ENCODE measurements at regions not wholly inside any gene's neighbourhood (a gene's known extent, or its start where the extent isn't known, plus 50 kb on each side); places are given as distances from the start of the nearest gene placed in this dataset.

DNA sequence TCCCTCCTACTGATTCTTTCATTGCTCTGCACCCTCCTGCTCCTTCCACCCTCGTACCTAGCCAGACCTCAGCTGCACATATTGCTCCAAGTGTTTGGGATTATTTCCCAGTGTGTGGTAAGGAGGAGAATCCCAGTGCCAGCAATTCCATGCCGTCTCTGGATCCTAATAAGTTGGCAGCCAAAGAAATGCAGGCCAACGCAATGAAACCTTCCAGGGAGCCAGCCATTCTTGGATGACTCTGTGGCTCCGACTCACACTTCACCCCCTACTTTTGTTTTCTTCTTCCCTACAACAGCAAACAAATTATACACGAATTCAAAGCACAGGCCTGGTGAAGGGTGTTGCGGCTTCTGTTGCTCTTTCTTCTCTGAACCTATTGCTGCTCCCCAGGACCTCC, 82.5 kb upstream of the SLC1A3 start:
- no peak overlapping the region for H2AFZ ChIP-seq (ENCODE audit: low read depth, low read length, poor library complexity, severe bottlenecking)
- H3K36me3 ChIP-seq (ENCODE audit: control insufficient read depth in 1 of 2, insufficient read depth in 2 of 2, low read length in 2 of 2), result no peaks in the 10 kb centered on the region
- H3K4me2 ChIP-seq (ENCODE audit: low read length), result no peak overlapping the region
- ATAC-seq (no peak), DNase-seq (ENCODE audit: low read depth, low spot score) (no peak)
- H3K27me3 ChIP-seq (ENCODE audit: insufficient read depth, low read length), result no peaks in the 10 kb centered on the region
- no TSS peak for BruUV-seq (replicated peaks)
- ChIA-PET CTCF (no interaction called here), RAD21 (ENCODE audit: low non-redundant PET in 1 of 2, low total read pairs in 2 of 2, uncharacterized antibody in 2 of 2, unreplicated experiment in 2 of 2) (no interaction called here), POLR2A (no interaction called here)
- H3K9me3 ChIP-seq (ENCODE audit: control insufficient read depth in 1 of 2, insufficient read depth in 1 of 2, low read depth in 1 of 2, low read length in 2 of 2), result no peaks in the 10 kb centered on the region
- no peaks in the 10 kb centered on the region for H3K4me1 ChIP-seq (ENCODE audit: control insufficient read depth in 1 of 2, insufficient read depth in 2 of 2, low read length in 2 of 2)
- intact Hi-C loops (cut with micrococcal nuclease), result no loop called here
- no peaks in the 10 kb centered on the region for H3K79me2 ChIP-seq (ENCODE audit: insufficient read depth, low read length)
- H4K20me1 ChIP-seq (ENCODE audit: insufficient read depth), result no peaks in the 10 kb centered on the region
- TF ChIP-seq SP1 (IDR thresholded peaks at IDR 0.05; ENCODE audit: low read depth) (no peak), SIN3A (IDR thresholded peaks at IDR 0.05; ENCODE audit: low read depth) (no peak), POLR2A (IDR thresholded peaks at IDR 0.05; ENCODE audit: borderline replicate concordance, extremely low read depth, insufficient read depth, insufficient read length) (no peak), EGR1 (IDR thresholded peaks at IDR 0.05; ENCODE audit: low read depth) (no peak), ZFX (IDR thresholded peaks at IDR 0.05) (no peak), YY1 (IDR thresholded peaks at IDR 0.05; ENCODE audit: extremely low read depth, insufficient replicate concordance, low read depth, low read length) (no peak), CEBPB (IDR thresholded peaks at IDR 0.05; ENCODE audit: low read depth) (no peak), RAD21 (IDR thresholded peaks at IDR 0.05; ENCODE audit: low read depth) (no peak), JUND (IDR thresholded peaks at IDR 0.05) (no peak), EZH2phosphoT487 (IDR thresholded peaks at IDR 0.05; ENCODE audit: borderline replicate concordance) (no peak), CBX3 (IDR thresholded peaks at IDR 0.05; ENCODE audit: low read depth) (no peak), POLR2AphosphoS5 (IDR thresholded peaks at IDR 0.05; ENCODE audit: low read depth, low read length) (no peak), ZNF274 (IDR thresholded peaks at IDR 0.05; ENCODE audit: low read depth, low read length) (no peak)
- TF ChIP-seq, protein P1, sequence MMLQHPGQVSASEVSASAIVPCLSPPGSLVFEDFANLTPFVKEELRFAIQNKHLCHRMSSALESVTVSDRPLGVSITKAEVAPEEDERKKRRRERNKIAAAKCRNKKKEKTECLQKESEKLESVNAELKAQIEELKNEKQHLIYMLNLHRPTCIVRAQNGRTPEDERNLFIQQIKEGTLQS (IDR thresholded peaks at IDR 0.05), result no peak
- TF ChIP-seq, protein P2, sequence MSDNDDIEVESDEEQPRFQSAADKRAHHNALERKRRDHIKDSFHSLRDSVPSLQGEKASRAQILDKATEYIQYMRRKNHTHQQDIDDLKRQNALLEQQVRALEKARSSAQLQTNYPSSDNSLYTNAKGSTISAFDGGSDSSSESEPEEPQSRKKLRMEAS (IDR thresholded peaks at IDR 0.05), result no peak
- TF ChIP-seq, protein P3, sequence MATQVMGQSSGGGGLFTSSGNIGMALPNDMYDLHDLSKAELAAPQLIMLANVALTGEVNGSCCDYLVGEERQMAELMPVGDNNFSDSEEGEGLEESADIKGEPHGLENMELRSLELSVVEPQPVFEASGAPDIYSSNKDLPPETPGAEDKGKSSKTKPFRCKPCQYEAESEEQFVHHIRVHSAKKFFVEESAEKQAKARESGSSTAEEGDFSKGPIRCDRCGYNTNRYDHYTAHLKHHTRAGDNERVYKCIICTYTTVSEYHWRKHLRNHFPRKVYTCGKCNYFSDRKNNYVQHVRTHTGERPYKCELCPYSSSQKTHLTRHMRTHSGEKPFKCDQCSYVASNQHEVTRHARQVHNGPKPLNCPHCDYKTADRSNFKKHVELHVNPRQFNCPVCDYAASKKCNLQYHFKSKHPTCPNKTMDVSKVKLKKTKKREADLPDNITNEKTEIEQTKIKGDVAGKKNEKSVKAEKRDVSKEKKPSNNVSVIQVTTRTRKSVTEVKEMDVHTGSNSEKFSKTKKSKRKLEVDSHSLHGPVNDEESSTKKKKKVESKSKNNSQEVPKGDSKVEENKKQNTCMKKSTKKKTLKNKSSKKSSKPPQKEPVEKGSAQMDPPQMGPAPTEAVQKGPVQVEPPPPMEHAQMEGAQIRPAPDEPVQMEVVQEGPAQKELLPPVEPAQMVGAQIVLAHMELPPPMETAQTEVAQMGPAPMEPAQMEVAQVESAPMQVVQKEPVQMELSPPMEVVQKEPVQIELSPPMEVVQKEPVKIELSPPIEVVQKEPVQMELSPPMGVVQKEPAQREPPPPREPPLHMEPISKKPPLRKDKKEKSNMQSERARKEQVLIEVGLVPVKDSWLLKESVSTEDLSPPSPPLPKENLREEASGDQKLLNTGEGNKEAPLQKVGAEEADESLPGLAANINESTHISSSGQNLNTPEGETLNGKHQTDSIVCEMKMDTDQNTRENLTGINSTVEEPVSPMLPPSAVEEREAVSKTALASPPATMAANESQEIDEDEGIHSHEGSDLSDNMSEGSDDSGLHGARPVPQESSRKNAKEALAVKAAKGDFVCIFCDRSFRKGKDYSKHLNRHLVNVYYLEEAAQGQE (IDR thresholded peaks at IDR 0.05; ENCODE audit: low read depth), result no peak
- TF ChIP-seq, protein P4, sequence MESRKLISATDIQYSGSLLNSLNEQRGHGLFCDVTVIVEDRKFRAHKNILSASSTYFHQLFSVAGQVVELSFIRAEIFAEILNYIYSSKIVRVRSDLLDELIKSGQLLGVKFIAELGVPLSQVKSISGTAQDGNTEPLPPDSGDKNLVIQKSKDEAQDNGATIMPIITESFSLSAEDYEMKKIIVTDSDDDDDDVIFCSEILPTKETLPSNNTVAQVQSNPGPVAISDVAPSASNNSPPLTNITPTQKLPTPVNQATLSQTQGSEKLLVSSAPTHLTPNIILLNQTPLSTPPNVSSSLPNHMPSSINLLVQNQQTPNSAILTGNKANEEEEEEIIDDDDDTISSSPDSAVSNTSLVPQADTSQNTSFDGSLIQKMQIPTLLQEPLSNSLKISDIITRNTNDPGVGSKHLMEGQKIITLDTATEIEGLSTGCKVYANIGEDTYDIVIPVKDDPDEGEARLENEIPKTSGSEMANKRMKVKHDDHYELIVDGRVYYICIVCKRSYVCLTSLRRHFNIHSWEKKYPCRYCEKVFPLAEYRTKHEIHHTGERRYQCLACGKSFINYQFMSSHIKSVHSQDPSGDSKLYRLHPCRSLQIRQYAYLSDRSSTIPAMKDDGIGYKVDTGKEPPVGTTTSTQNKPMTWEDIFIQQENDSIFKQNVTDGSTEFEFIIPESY (IDR thresholded peaks at IDR 0.05; ENCODE audit: extremely low read depth, insufficient replicate concordance, low read length), result no peak
- H3K9me2 ChIP-seq (ENCODE audit: insufficient read depth), result no peaks in the 10 kb centered on the region
- H3K4me3 ChIP-seq (replicated peaks in 1 of 2; ENCODE audit: low read depth in 1 of 2, low read length in 2 of 2), result no peak overlapping the region
- H3K9ac ChIP-seq (ENCODE audit: low read length), result no peak overlapping the region
- H3K27ac ChIP-seq (ENCODE audit: low read depth, low read length), result no peak overlapping the region

Measured in HCT116 (cell line).